NCI-H2081 treated with DMSO at 0.1 percent for 48 hours (cell line): ENCODE measurements at regions not wholly inside any gene's neighbourhood (a gene's known extent, or its start where the extent isn't known, plus 50 kb on each side); places are given as distances from the start of the nearest gene placed in this dataset.

Experiments
- DNase-seq: peaks from one replicate; lab custom pipeline; 2025; lab: John Stamatoyannopoulos, UW

DNA sequence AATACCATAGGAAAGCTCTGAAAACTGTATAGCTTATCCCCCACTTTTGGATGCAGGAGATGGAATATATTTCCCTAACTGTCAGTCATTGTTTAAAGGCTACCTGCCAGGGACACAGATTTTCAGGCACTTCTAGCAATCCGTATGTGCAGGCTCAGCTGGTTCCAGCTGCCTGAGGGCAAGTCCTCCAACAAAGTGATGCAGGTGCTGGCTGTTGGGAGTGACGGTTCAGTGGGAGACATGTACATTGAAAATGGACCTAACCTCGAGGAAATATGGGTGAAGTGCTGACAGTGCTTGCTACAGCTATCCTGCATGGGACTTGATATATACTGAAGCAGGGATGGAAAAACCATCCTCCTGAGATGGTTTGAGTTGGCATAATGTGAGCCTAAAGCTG lies 153.1 kb upstream of the GAP43 start:
- no peak for DNase-seq

DNA sequence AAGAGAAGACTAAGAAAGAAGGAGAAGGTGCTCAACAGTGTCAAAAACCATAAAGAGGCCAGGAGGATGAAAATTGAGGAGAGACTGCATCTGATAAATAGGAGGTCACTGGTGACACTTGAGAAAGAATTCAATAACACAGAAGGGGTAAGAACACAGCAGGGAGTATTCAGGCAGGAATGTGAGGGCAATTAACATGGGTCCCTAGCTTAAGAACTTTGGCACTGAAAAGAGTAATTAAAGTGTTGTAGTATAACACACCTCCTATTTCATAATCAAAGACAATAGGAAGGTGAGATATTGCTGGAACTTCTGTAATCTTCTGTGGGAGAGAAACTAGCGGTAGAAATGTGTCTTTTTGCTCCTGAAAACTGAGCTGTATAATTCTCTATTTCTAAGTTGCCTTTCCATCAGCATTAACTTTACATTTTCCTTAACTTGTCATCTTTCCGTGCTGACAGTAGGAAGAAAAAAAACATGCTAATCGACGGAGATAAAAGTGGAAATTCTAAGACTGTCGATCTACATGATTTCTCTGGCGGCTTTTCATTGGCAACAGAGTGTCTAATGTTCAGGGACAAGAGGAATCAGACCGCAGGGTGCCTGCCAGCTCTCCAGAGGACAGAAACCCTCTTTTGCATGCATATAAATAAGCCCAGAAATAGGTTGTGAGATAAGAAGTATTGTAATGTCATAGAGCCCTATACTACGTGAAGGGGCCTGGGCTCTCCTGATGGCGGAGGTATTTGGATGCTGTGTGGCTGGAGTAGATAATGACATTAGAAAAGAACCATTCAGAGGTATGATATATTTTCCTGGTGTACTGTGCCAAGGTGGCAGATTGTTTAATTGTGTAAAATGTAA lies 147.9 kb upstream of the GAP43 start:
- DNase-seq, result no peak

DNA sequence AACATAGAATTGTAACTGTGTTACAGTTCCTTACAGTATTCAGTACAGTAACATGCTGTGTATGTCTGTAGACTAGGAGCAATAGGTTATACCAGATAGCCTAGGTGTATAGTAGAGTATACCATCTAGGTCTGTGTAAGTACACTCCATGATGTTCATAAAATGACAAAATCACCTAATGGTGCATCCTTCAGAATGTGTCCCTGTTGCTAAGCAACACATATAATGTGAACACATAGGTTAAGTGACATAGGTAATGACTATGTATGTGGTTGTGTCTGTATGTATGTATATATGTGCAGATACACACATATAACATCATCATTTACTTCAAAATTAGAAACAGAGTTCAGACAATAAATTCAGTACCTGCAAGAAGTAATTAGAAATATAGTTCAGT lies 146.8 kb upstream of the GAP43 start:
- DNase-seq, result no peak

- DNase-seq, result no peak
These were observed 145.0 kb upstream of the GAP43 start for GRCh38 chr3:115478359-115478758.

DNA sequence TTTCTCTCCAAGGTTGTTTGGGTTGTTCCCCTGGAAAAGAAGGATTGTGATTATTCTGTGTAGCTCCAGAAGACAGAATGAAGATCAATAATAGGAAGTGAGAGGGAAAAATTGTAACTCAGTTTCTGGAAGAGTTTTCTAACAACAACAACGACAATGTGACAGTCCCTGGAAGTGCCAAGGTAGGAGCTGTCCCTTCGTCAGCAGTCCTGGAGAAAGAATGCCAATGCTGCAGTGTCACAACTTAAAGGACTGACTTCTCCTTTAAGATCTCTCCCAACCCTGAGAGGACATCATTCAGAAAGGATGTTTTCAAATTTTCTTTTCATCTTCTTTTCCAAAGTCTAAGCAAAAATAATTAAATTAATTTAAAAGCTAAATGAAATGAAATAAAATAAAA lies 136.4 kb upstream of the GAP43 start:
- DNase-seq, result no peak

- DNase-seq, result no peak
These were observed 135.3 kb upstream of the GAP43 start for GRCh38 chr3:115487968-115488367.

DNA sequence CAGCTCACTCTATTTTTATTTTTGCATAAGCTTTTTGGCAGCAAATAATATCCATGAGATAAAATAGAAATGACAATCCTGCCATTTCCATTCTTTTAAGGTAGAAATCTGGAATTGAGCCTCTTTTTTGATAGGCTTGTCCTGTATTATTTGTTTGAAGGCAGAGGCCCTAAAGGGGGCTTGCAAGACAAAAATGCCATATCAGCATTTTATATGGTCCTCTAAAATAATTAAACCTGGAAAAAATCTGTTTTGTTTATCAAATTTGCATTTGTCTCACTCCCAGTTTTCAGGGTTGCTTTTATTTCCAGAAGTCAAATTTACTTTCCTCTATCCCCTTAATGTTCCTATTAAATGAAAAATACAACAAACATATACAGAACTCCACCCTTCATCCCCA lies 134.9 kb upstream of the GAP43 start:
- no peak for DNase-seq

GRCh38 chr3:115494826-115495225 lies 128.5 kb upstream of the GAP43 start:
- DNase-seq, result no peak

- no peak for DNase-seq
These were observed 124.9 kb upstream of the GAP43 start for GRCh38 chr3:115498421-115498820.

GRCh38 chr3:115498898-115499297 lies 124.4 kb upstream of the GAP43 start:
- no peak for DNase-seq

- no peak for DNase-seq
These were observed 123.6 kb upstream of the GAP43 start for GRCh38 chr3:115499666-115500065.

DNA sequence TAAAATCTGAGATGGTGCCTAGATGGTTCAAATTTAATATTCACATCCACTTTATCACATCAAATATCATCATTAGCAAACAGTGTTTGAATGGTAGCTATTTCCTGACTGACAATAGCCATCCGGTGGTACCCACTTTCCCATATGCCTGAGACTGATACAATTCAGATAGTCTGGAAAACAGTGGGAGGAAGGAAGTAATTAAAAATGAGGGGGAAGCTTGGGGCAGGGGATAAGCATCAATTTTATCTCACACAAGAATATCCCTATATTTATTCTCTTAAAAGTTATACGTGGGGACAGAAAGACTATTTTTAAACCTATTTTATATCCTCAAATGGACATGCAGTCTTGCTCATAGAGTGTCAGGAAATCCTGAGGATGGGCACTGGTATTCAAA lies 122.5 kb upstream of the GAP43 start:
- no peak for DNase-seq

DNA sequence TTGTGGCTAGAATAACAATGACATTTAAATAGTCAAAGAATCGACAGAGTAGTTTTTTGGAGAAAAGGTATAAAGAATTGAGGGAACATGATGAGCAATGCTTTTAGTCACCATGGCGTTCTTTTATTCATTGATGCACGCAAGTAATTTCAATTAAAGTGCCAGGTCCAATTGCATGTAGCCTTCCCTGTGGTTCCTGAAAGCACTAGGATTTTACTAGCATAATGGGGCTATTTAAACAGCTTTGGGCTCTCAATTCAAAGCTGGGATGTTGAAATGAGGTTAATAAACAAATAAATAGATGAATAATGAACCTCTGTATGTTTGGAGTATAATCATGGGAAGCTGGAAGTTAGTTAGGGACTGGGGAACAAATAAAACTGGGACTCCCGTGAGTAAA lies 121.2 kb upstream of the GAP43 start:
- no peak for DNase-seq

DNA sequence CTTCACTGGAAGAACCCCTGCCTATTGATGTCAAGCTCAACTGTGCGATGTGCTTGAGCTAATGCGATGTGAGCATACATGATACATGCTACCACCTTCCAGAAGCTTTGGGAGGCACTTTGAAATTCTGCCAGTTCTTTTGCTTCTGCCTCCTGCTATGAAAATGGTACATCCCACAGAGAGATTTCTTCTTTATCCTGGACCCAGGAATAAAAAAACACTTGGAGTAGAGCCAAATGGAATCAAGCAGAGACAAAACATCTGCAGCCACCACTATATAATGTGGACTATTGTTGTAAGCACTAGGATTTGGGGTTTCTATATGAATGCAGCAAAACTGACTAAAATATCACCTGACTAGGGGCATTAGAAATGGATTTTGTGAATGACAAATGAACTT lies 119.9 kb upstream of the GAP43 start:
- DNase-seq, result no peak

DNA sequence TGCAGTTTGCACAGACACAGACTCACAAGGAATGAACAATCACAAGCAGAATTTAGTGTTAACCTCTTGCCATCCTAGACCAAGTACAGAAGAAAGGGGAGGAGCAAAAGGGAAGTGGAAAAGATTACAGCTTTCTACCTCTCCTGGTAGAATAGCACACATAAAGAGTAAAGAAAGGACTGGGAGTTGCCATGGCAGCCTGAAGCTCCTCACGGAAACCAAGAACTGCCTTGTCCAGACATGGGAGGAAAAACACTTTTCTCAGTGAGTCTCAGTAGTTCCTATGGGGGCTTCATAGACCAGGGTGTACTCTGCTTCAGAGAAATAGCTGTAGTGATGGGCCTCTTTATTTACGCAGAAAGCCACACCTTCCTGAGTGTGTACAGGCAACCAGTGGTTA lies 114.7 kb upstream of the GAP43 start:
- no peak for DNase-seq

- no peak for DNase-seq
These were observed 110.5 kb upstream of the GAP43 start for GRCh38 chr3:115512565-115513415.

DNA sequence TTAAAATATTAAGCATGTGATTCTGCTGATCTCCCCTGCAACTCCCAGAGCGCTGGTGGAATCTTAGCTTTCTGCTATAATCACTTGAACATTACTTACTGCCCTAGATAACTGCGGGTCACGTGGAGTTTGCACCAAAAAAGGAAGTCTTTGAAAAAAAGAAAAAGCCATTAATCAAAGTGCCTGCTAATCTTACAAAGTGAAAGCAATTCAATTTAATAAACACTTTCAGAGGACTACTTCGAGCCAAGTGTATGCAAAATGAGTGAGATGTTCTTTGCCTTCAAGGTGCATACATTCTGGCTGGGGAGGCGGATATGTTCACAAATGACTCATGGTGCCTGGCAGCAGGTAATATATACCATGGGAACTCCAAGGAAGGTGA lies 109.9 kb upstream of the GAP43 start:
- DNase-seq, result no peak

- DNase-seq, result no peak
These were observed 105.8 kb upstream of the GAP43 start for GRCh38 chr3:115517457-115518050.

- DNase-seq, result no peak
These were observed 105.0 kb upstream of the GAP43 start for GRCh38 chr3:115518100-115518852.

DNA sequence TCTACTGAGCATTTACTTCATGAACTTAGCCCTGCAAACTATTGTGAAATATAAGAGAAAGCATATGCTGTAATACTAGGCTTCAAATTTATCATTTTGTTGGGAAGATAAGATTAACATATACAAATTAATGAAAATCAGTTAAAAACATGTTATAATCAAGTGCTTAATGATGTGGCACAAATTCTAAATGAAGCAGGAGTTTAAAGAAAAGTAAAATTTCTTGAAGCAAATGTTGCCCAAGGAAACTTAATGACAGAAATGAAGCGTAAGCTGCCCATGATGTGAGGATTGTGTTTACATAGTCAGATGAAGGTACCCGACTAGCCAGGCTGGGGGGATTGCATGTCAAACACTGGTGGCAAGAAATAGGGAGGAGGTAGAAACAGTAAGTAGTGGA lies 103.1 kb upstream of the GAP43 start:
- no peak for DNase-seq

GRCh38 chr3:115520651-115521245 lies 102.6 kb upstream of the GAP43 start:
- no peak for DNase-seq

- no peak for DNase-seq
These were observed 99.9 kb upstream of the GAP43 start for GRCh38 chr3:115523458-115523857.
